Stimulated activated CD4-positive, alpha-beta T cell treated with anti-CD3 and anti-CD28 coated beads, Interleukin-15, amount 100 ng/mL, for 48 hours (primary cell): ENCODE measurements at regions not wholly inside any gene's neighbourhood (a gene's known extent, or its start where the extent isn't known, plus 50 kb on each side); places are given as distances from the start of the nearest gene placed in this dataset.

Source experiments
- DNase-seq, 2 donors: peaks; one replicate each; pipeline ENCODE4 v3.0.0-alpha.2; 2020; ENCODE audit warnings: low read depth in 2 of 2

GRCh38 chr14:98953551-98954348 lies 318.2 kb downstream of the BCL11B start:
- DNase-seq = no peak

- no peak for DNase-seq
Measured at GRCh38 chr14:98954349-98955000, 317.5 kb downstream of the BCL11B start.

DNA sequence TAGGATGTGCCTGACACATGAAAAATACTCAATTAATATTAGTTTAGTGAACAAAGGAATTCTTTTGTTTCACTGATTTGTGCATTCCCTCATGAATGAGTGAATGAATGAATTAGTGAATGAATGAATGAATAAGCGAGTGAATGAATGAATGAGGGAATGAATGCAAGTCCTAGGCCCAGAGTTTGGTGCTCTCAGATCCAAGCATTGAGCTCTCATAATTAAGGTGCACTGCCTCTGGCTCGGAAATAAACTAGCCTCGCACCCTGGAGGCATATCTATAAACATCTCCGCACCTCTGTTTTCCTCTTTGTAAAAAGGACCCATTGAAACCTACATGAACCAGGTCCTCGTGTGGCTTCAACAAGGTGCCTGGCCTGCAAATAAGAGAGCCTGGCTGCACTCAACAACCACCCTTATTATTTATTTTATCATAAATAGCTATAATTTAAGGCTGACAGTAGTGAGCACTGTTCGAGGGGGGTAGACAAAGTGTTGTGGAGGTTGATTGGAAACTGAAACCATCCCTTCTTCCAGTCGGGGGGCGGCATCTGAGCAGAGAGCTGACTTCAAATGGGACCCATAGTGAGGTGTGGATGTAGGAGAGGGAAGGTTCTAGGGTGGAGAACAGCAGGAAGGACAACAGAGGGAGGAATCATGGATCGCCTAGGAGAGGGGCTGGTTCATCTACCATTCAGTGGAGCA lies 316.8 kb downstream of the BCL11B start:
- no peak for DNase-seq

GRCh38 chr14:98955741-98956070 lies 316.3 kb downstream of the BCL11B start:
- DNase-seq = no peak

GRCh38 chr14:98956181-98956580 lies 315.8 kb downstream of the BCL11B start:
- DNase-seq = no peak

DNA sequence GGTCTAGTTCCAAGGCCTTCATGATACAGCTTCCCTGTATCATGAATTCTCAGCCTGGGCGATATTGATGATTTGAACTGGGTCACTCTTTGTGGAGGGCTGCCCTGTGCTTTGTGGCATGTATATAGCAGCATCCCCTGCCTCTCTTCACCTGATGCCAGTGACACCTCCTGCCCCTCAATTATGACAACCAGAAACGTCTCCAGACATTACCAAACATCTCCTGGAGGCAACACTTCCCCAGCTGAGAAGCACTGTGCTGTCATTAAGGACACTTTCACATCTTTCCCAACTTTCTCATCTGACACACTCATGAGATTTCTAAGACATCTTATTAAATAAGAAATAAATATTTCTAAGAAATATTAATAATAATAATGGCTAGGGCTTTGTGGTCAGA lies 315.3 kb downstream of the BCL11B start:
- no peak for DNase-seq

DNA sequence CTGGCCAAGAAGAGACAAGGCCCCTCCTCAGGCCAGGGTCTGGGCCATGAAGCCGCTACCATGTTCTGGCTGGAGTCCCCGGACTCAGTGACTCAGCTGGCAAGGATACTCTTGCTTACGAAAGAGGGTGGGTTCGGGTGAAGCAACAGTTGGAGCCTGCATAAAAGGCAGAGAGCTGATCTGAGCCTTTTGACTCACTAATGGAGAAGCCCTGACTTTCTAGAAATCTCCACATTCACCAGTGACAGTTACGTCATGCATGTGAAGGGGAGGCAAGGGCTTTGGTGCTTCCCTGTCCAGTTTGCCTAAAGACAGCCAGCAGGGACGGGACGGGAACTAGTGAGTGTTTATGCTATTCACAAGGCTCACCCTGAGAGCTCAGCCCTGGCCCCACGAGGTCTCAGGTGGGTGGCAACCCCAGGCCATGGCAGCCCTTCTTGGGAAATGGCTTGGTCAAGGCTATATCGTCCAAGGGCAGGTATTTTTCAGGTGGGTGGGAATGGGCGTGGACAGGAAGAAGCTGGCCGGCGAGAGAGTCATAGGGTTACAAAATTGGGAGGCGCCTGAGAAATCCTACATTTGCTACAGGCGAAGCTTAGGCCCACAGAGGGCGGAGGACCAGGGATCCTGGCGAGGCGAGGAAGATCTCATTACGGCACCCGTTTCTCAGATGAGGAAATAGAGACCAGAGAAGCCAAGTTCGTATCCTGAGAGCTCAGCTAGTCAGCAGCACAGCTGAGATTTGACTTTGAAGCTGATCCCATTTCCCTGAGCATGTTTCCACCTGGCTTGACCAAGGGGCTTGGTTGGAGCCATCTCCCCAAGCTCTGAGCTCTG lies 314.6 kb downstream of the BCL11B start:
- no peak for DNase-seq

DNA sequence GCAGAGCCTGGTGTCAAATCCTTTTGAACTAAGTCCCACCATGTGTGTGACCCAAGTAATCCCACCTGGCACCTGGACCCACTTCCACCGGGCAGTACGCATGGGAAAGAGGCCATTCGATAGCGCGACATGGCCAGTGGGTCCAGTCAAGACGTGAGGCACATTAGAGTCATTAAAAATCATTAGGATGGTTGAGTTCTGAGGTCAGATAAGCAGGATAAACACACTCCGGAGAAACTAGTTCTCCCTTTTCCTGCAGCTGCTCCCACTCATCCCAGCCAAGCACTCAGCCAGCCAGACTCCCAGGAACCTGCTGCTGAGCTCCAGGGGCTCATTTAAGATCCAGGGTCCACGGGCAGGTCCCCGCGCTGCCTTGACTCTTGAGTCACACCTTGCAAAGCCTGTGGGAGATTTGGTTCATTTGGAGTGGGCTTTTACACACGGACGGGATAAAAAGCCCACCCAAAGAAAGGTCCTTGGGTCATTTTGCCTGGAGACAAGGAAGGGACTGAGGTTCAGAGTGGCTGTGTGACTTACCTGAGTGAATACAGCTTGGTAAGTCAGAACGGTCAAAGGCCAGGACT lies 313.9 kb downstream of the BCL11B start:
- DNase-seq = no peak

- DNase-seq = no peak
Measured at GRCh38 chr14:98958632-98959031, 313.4 kb downstream of the BCL11B start.

DNA sequence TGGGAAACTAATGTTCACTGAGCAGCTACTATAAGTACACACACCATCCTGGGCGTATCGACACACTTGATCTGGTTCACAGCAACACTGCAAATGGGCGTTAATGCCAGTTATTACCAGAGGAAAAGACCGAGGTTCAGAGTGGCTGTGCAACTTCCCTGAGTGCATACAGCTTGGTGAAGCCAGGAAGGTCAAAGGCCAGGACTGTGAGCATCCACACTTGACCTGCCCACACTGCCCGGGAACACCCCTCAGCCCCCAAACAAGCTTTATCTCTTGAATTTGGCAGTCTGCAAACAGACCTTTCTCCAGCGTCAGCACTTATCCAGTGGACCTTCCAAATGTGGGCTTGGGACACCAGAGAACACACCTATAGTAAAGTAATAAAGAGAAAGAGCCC lies 312.6 kb downstream of the BCL11B start:
- no peak for DNase-seq

DNA sequence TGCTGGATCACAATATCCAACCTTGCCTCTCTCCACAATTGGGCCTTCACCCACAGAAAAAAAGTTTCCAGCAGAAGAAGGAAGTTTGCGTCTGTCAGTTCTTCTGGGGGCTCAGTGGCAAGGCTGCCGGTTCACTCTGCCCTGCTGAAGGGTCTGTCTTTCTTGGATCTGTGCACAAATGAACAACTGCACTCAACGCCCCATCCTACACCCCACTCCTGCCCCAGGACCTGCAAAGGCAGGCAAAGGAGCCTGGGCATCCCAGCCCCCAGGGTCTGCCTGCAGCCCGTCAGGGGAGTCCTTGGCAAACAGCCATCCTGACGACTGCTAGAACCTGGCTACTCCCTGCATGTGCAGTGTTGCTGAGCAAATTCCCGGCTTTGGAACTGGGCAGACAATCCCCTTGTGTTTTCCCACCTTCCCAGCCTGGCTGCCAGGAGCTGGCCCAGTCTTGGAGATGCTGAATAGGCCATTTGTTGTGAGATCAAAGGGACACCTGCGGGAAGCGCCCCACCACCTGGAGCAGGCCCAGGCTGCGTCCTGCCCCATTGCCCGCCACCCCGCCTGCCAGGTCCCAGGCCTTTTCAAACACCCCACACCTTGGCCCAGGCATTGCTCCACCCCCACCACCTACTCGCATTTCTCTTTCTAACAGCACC lies 311.9 kb downstream of the BCL11B start:
- no peak for DNase-seq

DNA sequence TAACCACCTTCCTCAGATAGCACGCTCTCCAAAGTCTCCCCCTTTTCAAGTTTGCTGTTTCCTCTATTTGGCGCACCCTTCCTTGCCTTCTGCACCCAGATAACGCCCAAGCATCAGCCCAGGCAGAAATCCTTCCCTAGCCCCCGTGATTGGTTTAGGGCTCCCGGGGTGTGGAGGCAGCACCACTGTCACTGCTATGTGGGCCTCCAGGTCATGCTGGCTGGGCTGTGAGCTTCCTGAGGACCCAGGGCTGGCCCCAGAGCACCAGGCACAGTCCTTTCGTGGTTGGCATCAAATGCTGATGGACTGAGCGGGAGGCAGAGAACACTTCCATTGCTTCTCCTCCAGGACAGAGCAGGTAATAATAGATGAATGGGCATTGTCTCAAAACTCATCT lies 311.4 kb downstream of the BCL11B start:
- no peak for DNase-seq

GRCh38 chr14:98961191-98961590 lies 310.8 kb downstream of the BCL11B start:
- DNase-seq = no peak

- DNase-seq = no peak
Measured at GRCh38 chr14:98962118-98962517, 309.9 kb downstream of the BCL11B start.

- no peak for DNase-seq
Measured at GRCh38 chr14:98963610-98964009, 308.4 kb downstream of the BCL11B start.

DNA sequence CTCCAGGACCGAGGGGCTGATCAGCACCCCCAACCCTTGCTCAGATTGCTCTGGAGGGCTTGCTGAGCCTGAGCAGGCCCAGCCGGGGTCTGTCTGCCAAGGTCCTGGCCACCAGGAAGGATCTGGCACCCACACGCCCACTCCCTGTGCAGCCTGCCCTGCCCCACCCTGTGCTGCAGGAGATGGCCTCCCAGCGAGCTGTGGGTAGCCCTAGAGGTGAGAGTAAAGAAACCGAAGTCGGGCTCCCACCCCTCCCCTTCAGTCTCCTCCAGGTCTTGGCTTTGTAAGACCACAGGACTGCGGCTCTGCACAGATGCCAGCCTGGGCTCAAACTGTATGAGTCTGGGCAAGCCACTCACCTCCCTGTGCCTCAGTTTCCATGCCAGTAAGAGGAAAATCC lies 307.8 kb downstream of the BCL11B start:
- no peak for DNase-seq

GRCh38 chr14:98965076-98965475 lies 306.9 kb downstream of the BCL11B start:
- no peak for DNase-seq

GRCh38 chr14:98966016-98966415 lies 306.0 kb downstream of the BCL11B start:
- no peak for DNase-seq

DNA sequence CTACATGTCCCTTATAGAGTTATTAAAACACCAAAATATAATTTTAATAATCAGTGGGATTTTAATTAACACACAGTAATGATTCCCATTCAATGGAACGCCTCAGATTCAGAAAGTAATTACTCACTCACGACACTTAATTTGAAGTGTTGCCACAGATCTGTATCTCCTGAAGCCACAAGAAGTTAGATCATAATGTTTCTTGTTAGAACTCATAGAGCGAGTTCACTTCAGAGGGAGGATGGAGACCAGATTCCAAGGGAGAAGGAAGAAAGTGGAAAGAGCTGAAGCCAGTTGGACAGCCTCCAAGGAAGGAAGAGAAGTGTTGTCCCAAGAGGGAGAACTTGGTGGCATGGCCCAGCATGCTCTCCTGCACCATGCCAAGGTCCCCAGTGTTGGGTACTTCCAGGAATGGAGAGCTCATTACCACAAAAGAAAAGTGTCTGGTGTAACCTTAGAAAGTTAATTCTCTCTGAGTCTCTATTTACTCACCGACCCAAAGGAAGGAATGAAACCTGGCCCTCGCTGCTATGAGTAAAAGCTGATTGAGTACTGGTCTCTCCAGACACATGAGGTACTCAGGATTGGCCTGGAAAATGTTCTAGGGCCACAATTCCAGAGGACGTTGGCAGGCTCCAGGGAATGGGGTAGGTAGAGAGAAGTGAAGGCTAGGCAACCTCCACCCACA lies 305.4 kb downstream of the BCL11B start:
- DNase-seq = no peak

GRCh38 chr14:98974113-98974512 lies 297.9 kb downstream of the BCL11B start:
- no peak for DNase-seq

DNA sequence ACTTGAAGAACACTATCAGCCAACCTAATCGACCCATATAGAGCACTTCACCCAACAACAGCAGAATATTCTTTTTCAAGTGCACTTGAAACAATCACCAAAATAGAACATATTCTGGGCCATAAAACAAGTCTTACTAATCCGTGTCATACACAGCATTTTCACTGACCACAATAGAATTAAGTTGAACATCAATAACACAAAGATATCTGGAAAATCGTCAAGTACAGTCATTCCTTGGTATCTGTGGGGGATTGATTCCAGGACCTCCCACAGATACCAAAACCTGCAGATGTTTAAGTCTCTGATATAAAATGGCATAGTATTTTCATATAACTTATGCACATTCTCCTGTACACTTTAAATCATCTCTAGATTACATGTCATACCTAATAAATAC lies 295.7 kb downstream of the BCL11B start:
- DNase-seq = no peak
